ENCODE measurements at regions not wholly inside any gene's neighbourhood (a gene's known extent, or its start where the extent isn't known, plus 50 kb on each side); places are given as distances from the start of the nearest gene placed in this dataset.

DNA sequence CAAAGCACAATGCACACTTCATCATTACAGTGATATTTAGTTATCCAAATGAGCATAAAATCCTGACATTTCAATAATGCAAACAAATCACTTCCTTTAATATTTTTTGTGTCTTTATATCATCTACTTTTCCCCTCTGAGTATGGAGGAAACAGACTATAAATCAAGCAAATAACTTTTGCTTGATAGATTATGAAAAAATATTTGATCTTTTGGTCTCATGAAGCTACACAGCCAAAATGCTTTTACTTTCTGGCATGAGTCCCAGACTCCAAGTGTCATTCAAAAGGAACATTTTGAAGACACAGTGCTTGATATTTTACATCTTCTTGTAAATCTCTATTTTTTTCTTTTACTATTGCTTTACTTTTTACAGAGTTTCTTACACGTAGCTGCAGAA lies 215.3 kb upstream of the ROBO1 start:
- no peaks in the 10 kb centered on the region for H3K9me3 Mint-ChIP-seq

DNA sequence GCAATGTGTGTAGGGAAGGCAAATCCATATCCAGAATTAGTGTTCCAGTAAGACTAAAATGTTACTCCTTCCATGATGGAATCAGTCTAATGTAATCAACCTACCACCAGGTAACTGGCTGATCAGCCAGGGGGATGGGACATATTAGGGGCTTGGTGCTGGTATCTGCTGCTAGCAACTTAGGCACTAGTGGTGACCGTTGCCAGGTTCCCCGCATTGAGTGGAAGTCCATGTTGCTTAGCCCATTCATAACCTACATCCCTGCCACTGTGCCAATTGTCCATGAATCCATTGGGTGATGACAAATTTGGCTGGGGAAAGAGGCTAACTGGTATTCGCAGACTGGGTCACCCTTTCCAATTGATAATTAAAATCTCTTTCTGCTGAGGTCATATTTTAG lies 212.2 kb upstream of the ROBO1 start:
- H3K4me1 Mint-ChIP-seq = no peaks in the 10 kb centered on the region
- H3K36me3 Mint-ChIP-seq (ENCODE audit: low read depth) = no peaks in the 10 kb centered on the region
- peaks cover 10% of the 10 kb centered on the region for H3K9me3 Mint-ChIP-seq
- TF ChIP-seq, protein P1, sequence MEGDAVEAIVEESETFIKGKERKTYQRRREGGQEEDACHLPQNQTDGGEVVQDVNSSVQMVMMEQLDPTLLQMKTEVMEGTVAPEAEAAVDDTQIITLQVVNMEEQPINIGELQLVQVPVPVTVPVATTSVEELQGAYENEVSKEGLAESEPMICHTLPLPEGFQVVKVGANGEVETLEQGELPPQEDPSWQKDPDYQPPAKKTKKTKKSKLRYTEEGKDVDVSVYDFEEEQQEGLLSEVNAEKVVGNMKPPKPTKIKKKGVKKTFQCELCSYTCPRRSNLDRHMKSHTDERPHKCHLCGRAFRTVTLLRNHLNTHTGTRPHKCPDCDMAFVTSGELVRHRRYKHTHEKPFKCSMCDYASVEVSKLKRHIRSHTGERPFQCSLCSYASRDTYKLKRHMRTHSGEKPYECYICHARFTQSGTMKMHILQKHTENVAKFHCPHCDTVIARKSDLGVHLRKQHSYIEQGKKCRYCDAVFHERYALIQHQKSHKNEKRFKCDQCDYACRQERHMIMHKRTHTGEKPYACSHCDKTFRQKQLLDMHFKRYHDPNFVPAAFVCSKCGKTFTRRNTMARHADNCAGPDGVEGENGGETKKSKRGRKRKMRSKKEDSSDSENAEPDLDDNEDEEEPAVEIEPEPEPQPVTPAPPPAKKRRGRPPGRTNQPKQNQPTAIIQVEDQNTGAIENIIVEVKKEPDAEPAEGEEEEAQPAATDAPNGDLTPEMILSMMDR (IDR thresholded peaks at IDR 0.05; ENCODE audit: unreplicated experiment in 3 of 3) = no peak
- H3K27me3 Mint-ChIP-seq (ENCODE audit: low read depth) = no peaks in the 10 kb centered on the region
- H3K27ac Mint-ChIP-seq = no peak overlapping the region
- no peak overlapping the region for H3K4me3 Mint-ChIP-seq

More for the DNA sequence above, 215.3 kb upstream of the ROBO1 start:
- Mint-ChIP-seq H3K4me1 (no peaks in the 10 kb centered on the region), H3K27ac (peak overlapping the region in 1 of 3 experiments; percentile 54), H3K4me3 (no peak overlapping the region), H3K27me3 (ENCODE audit: low read depth) (no peaks in the 10 kb centered on the region), H3K36me3 (ENCODE audit: low read depth) (no peaks in the 10 kb centered on the region)
- TF ChIP-seq, protein P1 (IDR thresholded peaks at IDR 0.05; ENCODE audit: unreplicated experiment in 3 of 3) = no peak

DNA sequence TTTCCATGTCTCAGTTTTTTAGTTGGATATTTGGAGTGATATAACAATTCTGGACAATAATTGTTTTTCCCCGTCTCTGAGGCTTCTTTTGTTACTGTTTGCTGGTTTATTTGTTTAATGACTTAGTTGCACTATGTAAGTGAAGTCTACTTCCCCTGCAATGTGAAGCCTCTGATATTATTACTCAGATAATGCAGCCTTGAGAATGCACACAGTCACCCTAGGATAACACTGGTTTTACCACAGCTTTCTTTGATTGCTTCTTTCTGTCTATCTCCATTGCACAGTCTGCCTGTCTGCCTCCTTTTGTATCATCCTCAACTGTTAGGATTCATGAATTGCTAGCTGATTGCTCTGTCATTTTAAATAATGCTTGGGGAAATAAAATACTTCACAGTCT lies 208.7 kb upstream of the ROBO1 start:
- Mint-ChIP-seq H3K9me3 (peaks cover 10% of the 10 kb centered on the region), H3K4me1 (no peaks in the 10 kb centered on the region), H3K36me3 (ENCODE audit: low read depth) (no peaks in the 10 kb centered on the region), H3K4me3 (no peak overlapping the region), H3K27ac (peak overlapping the region in 1 of 3 experiments; percentile 48), H3K27me3 (ENCODE audit: low read depth) (no peaks in the 10 kb centered on the region)
- TF ChIP-seq, protein P1 (IDR thresholded peaks at IDR 0.05; ENCODE audit: unreplicated experiment in 3 of 3) = no peak

DNA sequence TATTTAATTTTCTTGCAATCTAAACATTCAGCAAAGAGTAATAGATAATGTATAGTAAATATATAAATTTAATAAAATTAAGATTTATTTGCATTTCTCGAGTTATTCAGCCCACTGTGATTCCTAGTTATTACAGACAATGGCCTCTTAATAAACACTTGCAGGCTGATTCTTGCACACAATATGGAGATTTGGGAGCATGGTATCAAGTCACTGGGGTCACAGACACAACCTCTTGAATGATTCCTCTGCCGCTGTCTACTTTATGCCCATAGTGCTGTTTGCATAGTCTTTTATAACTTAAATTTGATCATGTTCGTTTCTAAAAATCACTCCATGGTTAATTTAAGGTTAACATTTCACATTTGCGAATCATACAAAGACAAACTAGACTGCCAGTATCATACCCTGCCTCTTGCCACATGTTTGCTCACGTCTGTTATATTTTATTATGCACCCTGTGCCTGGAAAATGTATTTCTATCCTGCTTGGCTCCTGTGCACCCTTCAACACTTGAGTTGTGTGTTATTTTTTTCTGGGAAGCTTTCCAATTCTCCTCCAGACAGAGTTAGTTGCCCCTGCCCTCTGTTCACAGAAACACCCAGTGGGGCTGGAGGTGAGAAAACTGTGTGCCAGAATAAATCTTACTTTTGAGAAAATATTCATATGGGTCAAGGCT lies 206.3 kb upstream of the ROBO1 start:
- no peaks in the 10 kb centered on the region for H3K4me1 Mint-ChIP-seq
- no peaks in the 10 kb centered on the region for H3K27me3 Mint-ChIP-seq (ENCODE audit: low read depth)
- no peak overlapping the region for H3K4me3 Mint-ChIP-seq
- no peak overlapping the region for H3K27ac Mint-ChIP-seq
- H3K36me3 Mint-ChIP-seq (ENCODE audit: low read depth) = no peaks in the 10 kb centered on the region
- H3K9me3 Mint-ChIP-seq = peaks cover 10% of the 10 kb centered on the region
- TF ChIP-seq, protein P1 (IDR thresholded peaks at IDR 0.05; ENCODE audit: unreplicated experiment in 3 of 3) = no peak

DNA sequence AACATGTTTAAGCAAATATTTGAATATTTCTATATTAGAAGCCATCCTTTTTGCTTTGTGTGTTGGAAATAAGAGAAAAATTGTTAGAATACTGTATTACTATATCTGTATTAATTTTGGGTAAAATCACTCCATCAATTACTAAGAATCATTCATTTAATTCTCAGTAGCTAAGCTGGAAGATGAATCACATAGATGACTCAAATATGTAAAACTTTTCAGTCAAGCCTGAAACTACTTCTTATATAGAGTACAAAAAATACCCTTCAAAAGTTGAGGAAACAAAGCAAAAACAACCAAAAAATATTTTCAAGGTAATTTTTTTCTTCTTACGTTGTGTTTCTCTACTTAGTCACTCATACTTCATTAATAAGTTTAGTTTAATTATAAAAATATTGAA lies 205.7 kb upstream of the ROBO1 start:
- no peak overlapping the region for H3K27ac Mint-ChIP-seq
- H3K4me3 Mint-ChIP-seq = no peak overlapping the region
- H3K36me3 Mint-ChIP-seq (ENCODE audit: low read depth) = no peaks in the 10 kb centered on the region
- TF ChIP-seq, protein P1 (IDR thresholded peaks at IDR 0.05; ENCODE audit: unreplicated experiment in 3 of 3) = no peak
- H3K4me1 Mint-ChIP-seq = no peaks in the 10 kb centered on the region
- no peaks in the 10 kb centered on the region for H3K27me3 Mint-ChIP-seq (ENCODE audit: low read depth)
- peaks cover 10% of the 10 kb centered on the region for H3K9me3 Mint-ChIP-seq

DNA sequence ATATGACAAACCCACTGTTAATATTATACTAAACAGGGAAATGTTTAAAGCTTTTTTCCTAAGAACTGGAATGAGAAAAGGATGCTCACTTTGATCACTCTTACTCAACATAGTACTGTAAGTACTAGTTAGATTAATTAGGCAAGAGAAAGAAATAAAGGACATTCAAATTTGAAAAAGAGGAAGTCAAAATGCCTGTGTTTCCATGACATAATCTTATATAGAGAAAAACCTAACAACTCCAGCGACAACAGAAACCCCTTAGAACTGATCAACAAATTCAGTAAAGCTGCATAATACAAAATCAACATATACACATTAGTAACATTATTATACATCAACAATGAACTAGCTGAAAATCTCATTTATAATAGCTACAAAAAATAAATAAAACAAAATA lies 200.6 kb upstream of the ROBO1 start:
- Mint-ChIP-seq H3K4me3 (no peak overlapping the region), H3K4me1 (no peaks in the 10 kb centered on the region), H3K27me3 (ENCODE audit: low read depth) (no peaks in the 10 kb centered on the region), H3K36me3 (ENCODE audit: low read depth) (no peaks in the 10 kb centered on the region), H3K9me3 (peaks cover 11% of the 10 kb centered on the region), H3K27ac (no peak overlapping the region)
- TF ChIP-seq, protein P1 (IDR thresholded peaks at IDR 0.05; ENCODE audit: unreplicated experiment in 3 of 3) = no peak

Measured in nephron (organoid).